HG02763 (cell line): ENCODE measurements at regions not wholly inside any gene's neighbourhood (a gene's known extent, or its start where the extent isn't known, plus 50 kb on each side); places are given as distances from the start of the nearest gene placed in this dataset.
"Not testable (repeated sequence)": the region's sequence is repeated elsewhere in the genome, so short reads cannot be mapped to it uniquely, and the experiment has no call there.

Source experiments
- ATAC-seq: cut with Tn5 transposase; IDR thresholded peaks from one replicate; pipeline ENCODE4 v1.9.1; 2021; ENCODE audit warnings: mild to moderate bottlenecking, moderate library complexity; ENCODE audit not compliant: unreplicated experiment

DNA sequence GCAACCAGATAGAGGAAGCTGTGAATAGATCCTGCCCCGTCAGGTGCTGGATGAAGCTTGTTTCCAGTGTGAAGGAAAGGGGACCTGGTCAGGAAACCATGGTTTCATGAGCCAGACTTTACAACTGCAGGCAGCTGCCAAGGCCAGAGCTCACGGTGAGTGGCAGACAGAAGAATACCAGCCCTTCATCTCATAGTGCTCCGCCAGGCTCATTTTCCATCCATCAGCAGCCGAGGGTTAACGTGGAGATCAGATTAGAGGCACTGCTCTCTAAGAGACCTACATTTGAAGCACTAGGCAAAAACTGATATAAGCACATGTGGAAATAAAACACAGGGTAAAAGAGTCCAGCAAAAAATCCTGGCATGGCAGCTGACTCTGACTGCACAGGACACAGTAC, 172.4 kb downstream of the CD24 start:
- no peak for ATAC-seq

DNA sequence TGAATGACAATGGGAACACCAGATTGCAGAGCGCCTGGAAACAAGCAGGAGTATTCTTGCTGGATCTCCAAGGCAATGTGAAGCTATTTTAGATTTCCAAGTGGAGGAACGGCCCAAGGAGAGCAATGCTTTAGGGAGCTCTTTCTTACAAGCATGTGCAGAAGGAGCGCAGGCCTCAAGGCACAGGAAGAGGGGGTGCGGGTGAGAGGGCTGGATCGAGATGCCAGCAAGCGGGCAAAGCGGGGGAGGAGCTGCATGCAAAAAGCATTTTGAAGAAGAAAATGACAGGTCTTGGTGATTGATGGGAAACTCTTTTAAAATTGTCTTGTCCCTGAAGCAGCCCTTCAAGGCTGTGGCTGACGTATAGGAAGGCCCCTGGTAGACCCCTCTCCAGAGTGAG, 171.9 kb downstream of the QRSL1 start:
- ATAC-seq = no peak

- ATAC-seq = no peak
Observed at GRCh38 chr6:106800379-106800778, 171.0 kb downstream of the QRSL1 start.

DNA sequence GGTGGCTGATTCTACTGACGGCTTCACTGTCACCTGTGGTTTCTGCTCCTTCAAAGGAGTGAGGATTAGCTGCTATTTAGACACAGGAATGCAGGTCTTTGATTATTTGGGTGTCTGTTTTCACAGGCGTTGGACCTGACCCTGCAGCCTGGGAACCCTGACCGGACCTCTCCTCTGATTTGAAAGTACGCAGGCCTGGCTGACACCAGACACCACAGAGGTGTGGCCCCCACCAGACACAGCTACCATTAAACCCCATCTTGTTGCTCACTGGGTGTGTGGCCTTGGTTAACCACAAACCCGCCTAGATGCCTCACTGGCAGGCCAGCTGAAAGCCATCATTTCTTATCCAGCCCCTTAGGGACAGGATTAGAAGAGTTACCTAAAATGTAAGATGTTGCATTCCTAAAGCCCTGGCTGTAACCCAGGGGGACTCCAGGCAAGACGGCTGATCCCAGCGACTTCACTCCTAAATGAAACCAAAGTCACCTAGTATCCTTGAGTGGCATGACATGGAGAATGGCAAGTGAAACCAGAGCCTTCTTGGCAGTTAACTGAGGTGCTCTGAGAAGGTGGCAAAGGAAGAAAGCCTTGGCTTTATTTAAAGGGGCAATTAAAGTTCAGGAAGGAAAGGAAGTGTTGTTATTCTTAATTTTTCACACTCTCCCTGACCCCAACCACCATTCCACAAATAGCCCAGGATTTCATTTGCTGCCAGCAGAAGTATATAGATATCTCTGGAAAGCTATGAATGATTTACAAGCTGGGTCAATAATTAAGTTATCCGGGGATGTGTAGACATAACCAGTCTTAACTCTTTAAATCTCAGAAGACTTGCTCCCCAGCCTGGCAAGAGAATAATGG, 169.9 kb downstream of the QRSL1 start:
- peak; percentile 77 for ATAC-seq

DNA sequence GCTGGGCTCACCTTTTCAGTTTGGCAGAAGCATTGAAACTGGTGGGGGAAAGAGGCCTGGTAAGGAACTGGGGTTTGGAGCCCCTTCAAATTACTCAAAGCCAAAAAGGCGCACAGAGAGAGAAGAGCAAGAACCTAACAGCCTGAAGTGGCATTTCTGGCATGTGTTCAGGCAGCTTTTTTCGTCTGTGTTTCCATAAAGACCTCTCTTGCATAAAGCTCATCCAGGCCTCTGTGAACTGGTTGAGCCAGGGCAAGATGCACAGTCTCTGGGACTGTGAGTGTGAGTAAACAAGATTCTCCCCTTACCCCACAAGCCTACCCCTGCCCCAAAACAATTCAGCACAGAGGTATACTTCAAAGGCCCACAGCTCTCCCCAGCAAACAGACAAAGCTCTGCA, 167.8 kb downstream of the QRSL1 start:
- no peak for ATAC-seq

DNA sequence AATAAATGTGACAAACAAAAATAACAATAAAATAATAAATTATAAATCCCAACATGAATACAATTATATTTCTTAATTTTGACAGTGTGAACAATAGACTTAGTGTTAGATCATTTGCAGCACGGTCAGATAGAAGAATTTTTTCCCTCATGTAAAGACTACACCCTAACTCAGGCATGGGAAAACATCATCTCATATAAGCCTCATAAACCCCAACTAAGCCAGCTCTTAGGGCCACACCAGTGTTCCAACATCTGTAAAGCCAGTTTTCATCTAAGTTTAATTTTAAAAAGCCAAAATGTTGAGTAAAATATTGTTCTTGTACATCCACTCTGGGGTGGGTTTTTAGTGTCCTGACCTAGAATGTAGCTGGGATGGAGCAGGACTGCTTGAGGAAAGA, 167.4 kb downstream of the QRSL1 start:
- no peak for ATAC-seq

DNA sequence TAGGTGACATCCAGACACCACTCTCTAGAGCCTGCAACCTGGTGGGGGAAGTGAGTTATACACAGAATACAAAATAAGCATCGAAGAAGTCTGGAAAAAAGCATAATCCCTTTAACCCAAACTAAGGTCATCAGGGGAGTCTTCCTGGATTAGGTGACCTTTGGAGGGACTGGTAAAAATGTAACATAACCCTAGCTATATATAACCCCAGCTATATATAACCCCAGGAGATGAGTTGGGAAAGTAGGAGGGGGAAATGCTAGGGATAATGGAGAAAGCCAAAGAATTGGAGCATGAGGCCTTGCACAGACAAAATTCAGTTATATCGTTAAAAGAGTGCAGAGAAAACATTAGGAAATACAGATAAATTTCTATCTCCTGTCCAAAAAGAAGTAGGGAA, 164.8 kb downstream of the QRSL1 start:
- ATAC-seq = no peak

DNA sequence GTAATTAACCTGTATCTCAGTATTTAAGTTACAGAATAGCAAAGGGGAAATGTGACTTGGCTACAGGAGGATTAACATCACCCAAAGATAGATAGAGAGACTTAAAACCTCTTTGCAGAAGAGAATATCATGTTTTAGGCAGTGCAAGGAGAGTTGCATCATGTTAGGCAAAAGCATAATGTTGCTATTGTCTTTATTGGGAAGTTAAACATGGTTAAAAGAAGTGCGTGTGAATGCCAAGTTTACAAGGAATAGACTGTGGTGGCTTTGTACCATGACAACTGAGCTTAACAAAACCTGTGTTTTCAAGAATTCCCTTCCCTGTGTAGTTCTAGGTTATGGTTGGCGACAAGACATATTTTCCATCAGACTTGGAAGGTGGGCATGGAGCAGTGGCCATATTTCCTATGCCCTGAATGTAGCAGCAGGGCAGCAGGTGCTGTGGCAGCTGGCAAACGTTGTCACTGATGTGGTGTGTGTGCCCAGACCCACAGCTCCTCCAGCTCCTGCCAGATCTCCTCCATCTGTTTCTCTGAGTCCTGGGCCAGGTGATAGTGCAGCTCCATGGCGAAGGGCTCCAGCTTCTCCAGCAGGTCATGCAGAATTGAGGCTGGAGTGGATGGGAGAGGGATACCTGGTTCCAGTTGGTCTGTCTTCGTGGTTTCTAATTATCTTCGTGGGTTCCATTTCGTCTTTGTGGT, 163.3 kb downstream of the QRSL1 start:
- ATAC-seq = no peak

DNA sequence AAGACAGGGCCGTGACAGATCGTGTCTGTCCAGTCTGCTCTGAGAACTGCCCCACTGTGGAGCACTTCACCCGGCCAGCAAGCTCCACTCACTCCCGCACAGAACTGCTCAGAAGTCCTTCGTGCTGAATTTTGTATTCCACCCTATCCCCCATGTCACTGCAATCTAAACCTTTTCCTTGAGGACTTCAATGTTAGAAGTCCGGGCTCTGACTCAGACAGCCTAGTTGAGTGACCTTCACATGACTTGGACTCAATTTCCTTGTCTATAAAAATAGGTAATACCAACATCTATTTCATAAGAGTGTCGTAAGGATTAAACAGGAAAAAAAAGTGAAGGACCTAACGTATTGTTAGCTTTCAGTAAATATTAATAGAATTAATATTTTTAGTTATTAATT, 161.6 kb downstream of the QRSL1 start:
- no peak for ATAC-seq

GRCh38 chr6:106790149-106790770, 160.9 kb downstream of the QRSL1 start:
- no peak for ATAC-seq

- no peak for ATAC-seq
Observed at GRCh38 chr6:106789428-106790148, 160.2 kb downstream of the QRSL1 start.

GRCh38 chr6:106788761-106789160, 159.4 kb downstream of the QRSL1 start:
- no peak for ATAC-seq

DNA sequence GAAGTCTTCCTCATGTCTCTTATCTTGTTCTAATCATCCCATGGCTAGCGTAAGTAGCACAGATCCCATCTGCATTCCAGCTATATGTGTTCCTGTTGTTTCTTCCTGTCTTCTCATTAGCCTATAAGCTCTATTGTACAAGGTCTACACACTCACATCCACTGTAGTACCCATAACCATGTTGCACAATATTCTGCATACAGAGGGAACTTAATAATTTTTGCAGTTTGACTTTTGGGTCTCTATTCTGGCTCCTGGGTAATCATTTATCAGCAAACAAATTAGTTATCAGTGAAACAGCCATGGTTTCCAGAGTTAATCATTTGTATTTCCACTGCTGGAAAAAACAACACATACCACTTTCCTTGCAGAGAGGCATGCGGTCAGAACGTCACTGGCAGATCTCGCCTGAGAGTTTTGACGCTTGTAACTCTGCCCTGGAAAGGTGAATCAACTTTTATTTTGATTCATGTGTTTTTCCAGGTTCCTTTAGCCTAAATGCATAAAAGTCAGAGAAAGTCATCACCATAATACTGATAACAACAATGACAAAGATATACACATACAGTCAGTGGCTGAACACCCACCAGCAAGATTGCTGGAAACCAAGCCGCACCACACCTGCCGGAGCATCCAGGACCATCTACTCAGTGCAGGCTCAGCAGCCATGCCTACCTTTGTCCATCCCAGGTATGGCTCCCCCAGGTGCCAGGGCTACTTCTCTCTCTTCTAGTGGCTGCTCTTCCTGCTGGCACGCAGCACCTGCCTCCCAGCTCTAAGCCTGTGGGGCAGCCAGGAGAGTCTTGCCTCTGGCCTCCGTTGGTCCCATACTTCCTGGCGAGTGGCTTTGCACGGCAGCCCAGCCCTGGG, 158.2 kb downstream of the QRSL1 start:
- ATAC-seq = no peak

DNA sequence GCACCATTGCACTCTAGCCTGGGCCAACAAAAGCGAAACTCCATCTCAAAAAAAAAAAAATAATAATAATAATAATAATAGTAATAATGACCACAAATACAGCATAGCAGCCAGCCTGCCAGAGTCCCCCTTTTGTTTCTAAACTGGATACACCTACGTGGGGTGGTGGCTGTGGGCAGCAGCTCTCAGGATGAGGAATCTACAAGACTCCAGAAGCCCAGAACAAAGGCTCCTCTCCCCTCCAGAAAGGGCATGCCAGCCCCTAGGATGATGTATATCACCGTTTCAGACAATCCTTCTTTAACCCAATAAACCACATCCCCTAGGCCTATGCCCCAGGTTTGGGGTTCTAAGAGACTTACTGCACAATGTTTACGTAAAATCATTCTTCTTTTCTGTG, 155.9 kb downstream of the QRSL1 start:
- ATAC-seq = no peak

- no peak for ATAC-seq
Observed at GRCh38 chr6:106783640-106784566, 154.5 kb downstream of the QRSL1 start.

- no peak for ATAC-seq
Observed at GRCh38 chr6:106782536-106783285, 153.3 kb downstream of the QRSL1 start.

- ATAC-seq = not testable (repeated sequence)
Observed at GRCh38 chr6:106779552-106779951, 150.2 kb downstream of the QRSL1 start.

DNA sequence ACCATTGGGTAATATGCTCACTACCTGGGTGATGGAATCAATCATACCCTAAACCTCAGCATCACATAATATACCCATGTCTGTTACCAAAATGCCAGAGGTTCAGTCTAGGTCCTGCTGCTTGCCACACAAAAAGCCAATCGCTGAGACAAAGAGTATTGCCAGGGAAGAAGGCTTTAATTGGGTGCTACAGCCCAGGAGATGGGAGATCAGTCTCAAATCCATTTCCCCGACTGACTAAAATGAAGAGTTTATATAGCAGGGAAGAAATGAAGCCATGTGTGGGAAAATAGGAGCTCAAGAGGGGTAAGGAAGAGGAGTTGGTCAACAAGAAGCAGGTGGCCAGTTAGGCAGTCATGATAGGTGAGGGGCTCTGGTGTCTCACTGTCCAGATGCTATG, 149.6 kb downstream of the QRSL1 start:
- no peak for ATAC-seq
